Breast epithelium (tissue), 3 donors: ENCODE measurements at regions not wholly inside any gene's neighbourhood (a gene's known extent, or its start where the extent isn't known, plus 50 kb on each side); places are given as distances from the start of the nearest gene placed in this dataset.

Source experiments
- CTCF ChIP-seq, 3 donors: fragments of 450-650 bp; IDR thresholded peaks; one replicate each; pipeline ENCODE4 v1.5.1; 2016 to 2017; ENCODE audit warnings: antibody characterized with exemption in 3 of 3, mild to moderate bottlenecking in 3 of 3, moderate library complexity in 3 of 3
- POLR2A ChIP-seq: fragments of 450-650 bp; IDR thresholded peaks from one replicate; pipeline ENCODE4 v1.6.1; 2016; ENCODE audit warnings: antibody characterized with exemption, mild to moderate bottlenecking, moderate library complexity

GRCh38 chr4:100075056-100075455 is 115.2 kb downstream of the DDIT4L start:
- TF ChIP-seq POLR2A: no peak
- TF ChIP-seq CTCF (IDR thresholded peaks at IDR 0.05): no peak
